Skin epidermis (tissue), 12 donors: ENCODE measurements at regions not wholly inside any gene's neighbourhood (a gene's known extent, or its start where the extent isn't known, plus 50 kb on each side); places are given as distances from the start of the nearest gene placed in this dataset.

ENCODE experiments used
- H3K27ac ChIP-seq, 21 experiments: fragments of 200-600 bp; sonication (generic) in 11 of 21; one replicate each; pipeline ENCODE4 v1.5.0; 2020; ENCODE audit warnings: mild to moderate bottlenecking in 3 of 21, inconsistent platforms in 2 of 21, moderate library complexity in 2 of 21
- H3K4me3 ChIP-seq, 7 experiments: fragments of 200-600 bp; sonication (generic) in 2 of 7; one replicate each; pipeline ENCODE4 v1.5.0; 2020; ENCODE audit warnings: inconsistent platforms in 2 of 7, mild to moderate bottlenecking in 2 of 7, moderate library complexity in 1 of 7

- H3K4me3 ChIP-seq = no peak overlapping the region
- H3K27ac ChIP-seq = no peak overlapping the region
Measured at GRCh38 chr12:115229517-115229916, 545.5 kb upstream of the TBX3 start.

- Histone ChIP-seq H3K4me3 (no peak overlapping the region), H3K27ac (no peak overlapping the region)
Measured at GRCh38 chr12:115228434-115228833, 544.5 kb upstream of the TBX3 start.

- no peak overlapping the region for H3K4me3 ChIP-seq
- H3K27ac ChIP-seq = no peak overlapping the region
Measured at GRCh38 chr12:115227137-115227615, 543.2 kb upstream of the TBX3 start.

GRCh38 chr12:115225845-115226244 lies 541.9 kb upstream of the TBX3 start:
- no peak overlapping the region for H3K27ac ChIP-seq
- no peak overlapping the region for H3K4me3 ChIP-seq

- Histone ChIP-seq H3K4me3 (no peak overlapping the region), H3K27ac (no peak overlapping the region)
Measured at GRCh38 chr12:115223991-115224390, 540.0 kb upstream of the TBX3 start.

GRCh38 chr12:115223322-115223721 lies 539.3 kb upstream of the TBX3 start:
- no peak overlapping the region for H3K27ac ChIP-seq
- no peak overlapping the region for H3K4me3 ChIP-seq

GRCh38 chr12:115222220-115222619 lies 538.2 kb upstream of the TBX3 start:
- H3K27ac ChIP-seq = no peak overlapping the region
- no peak overlapping the region for H3K4me3 ChIP-seq

GRCh38 chr12:115216301-115216700 lies 532.3 kb upstream of the TBX3 start:
- Histone ChIP-seq H3K27ac (no peak overlapping the region), H3K4me3 (no peak overlapping the region)

GRCh38 chr12:115215544-115215943 lies 531.6 kb upstream of the TBX3 start:
- H3K4me3 ChIP-seq = no peak overlapping the region
- no peak overlapping the region for H3K27ac ChIP-seq

GRCh38 chr12:115213538-115214016 lies 529.6 kb upstream of the TBX3 start:
- H3K4me3 ChIP-seq = no peak overlapping the region
- H3K27ac ChIP-seq = peak overlapping the region in 2 of 21 experiments; percentile 11 to 33

- peak overlapping the region in 2 of 21 experiments; percentile 11 to 33 for H3K27ac ChIP-seq
Measured at GRCh38 chr12:115213118-115213517, 529.1 kb upstream of the TBX3 start.

GRCh38 chr12:115212356-115212755 lies 528.4 kb upstream of the TBX3 start:
- H3K27ac ChIP-seq = no peak overlapping the region
- no peak overlapping the region for H3K4me3 ChIP-seq

More at GRCh38 chr12:115213118-115213517, 529.1 kb upstream of the TBX3 start:
- H3K4me3 ChIP-seq = no peak overlapping the region

- no peak overlapping the region for H3K27ac ChIP-seq
Measured at GRCh38 chr12:115210533-115211252, 526.7 kb upstream of the TBX3 start.

GRCh38 chr12:115209230-115209629 lies 525.3 kb upstream of the TBX3 start:
- no peak overlapping the region for H3K4me3 ChIP-seq
- H3K27ac ChIP-seq = no peak overlapping the region

More at GRCh38 chr12:115210533-115211252, 526.7 kb upstream of the TBX3 start:
- no peak overlapping the region for H3K4me3 ChIP-seq

GRCh38 chr12:115208098-115208497 lies 524.1 kb upstream of the TBX3 start:
- Histone ChIP-seq H3K4me3 (no peak overlapping the region), H3K27ac (no peak overlapping the region)

- no peak overlapping the region for H3K27ac ChIP-seq
- no peak overlapping the region for H3K4me3 ChIP-seq
Measured at GRCh38 chr12:115207216-115207915, 523.4 kb upstream of the TBX3 start.

- H3K27ac ChIP-seq = no peak overlapping the region
Measured at GRCh38 chr12:115206801-115207200, 522.8 kb upstream of the TBX3 start.

GRCh38 chr12:115205755-115206308 lies 521.9 kb upstream of the TBX3 start:
- Histone ChIP-seq H3K27ac (no peak overlapping the region), H3K4me3 (no peak overlapping the region)

More at GRCh38 chr12:115206801-115207200, 522.8 kb upstream of the TBX3 start:
- H3K4me3 ChIP-seq = no peak overlapping the region

- H3K4me3 ChIP-seq = no peak overlapping the region
- no peak overlapping the region for H3K27ac ChIP-seq
Measured at GRCh38 chr12:115204957-115205754, 521.2 kb upstream of the TBX3 start.

GRCh38 chr12:115203701-115204100 lies 519.7 kb upstream of the TBX3 start:
- Histone ChIP-seq H3K4me3 (no peak overlapping the region), H3K27ac (no peak overlapping the region)
